M059J (cell line): ENCODE measurements at regions not wholly inside any gene's neighbourhood (a gene's known extent, or its start where the extent isn't known, plus 50 kb on each side); places are given as distances from the start of the nearest gene placed in this dataset.
A peak's percentile ranks its signal among the peaks of the same experiment; 100 is the strongest.

Experiments used
- DNase-seq: peaks from one replicate; pipeline ENCODE4 v3.0.0-alpha.2; 2012; ENCODE audit warnings: low read depth

GRCh38 chr2:8004250-8004681, 677.6 kb upstream of the ID2 start:
- peak; percentile 41 for DNase-seq

- no peak for DNase-seq
Observed at GRCh38 chr2:8006181-8006580, 675.7 kb upstream of the ID2 start.

- DNase-seq = no peak
Observed at GRCh38 chr2:8006626-8007025, 675.2 kb upstream of the ID2 start.

GRCh38 chr2:8009010-8009597, 672.8 kb upstream of the ID2 start:
- peak; percentile 16 for DNase-seq

GRCh38 chr2:8015848-8016600, 665.8 kb upstream of the ID2 start:
- no peak for DNase-seq

GRCh38 chr2:8016688-8017087, 665.2 kb upstream of the ID2 start:
- no peak for DNase-seq

- DNase-seq = no peak
Observed at GRCh38 chr2:8018956-8019355, 662.9 kb upstream of the ID2 start.

GRCh38 chr2:8019934-8020333, 661.9 kb upstream of the ID2 start:
- no peak for DNase-seq

GRCh38 chr2:8021921-8022320, 659.9 kb upstream of the ID2 start:
- no peak for DNase-seq

GRCh38 chr2:8022908-8023640, 658.8 kb upstream of the ID2 start:
- no peak for DNase-seq

- no peak for DNase-seq
Observed at GRCh38 chr2:8024506-8024905, 657.4 kb upstream of the ID2 start.

- DNase-seq = no peak
Observed at GRCh38 chr2:8026381-8026780, 655.5 kb upstream of the ID2 start.

- DNase-seq = no peak
Observed at GRCh38 chr2:8027387-8027786, 654.5 kb upstream of the ID2 start.

GRCh38 chr2:8028036-8028435, 653.8 kb upstream of the ID2 start:
- no peak for DNase-seq

GRCh38 chr2:8028436-8028835, 653.4 kb upstream of the ID2 start:
- DNase-seq = no peak

GRCh38 chr2:8028981-8029380, 652.9 kb upstream of the ID2 start:
- no peak for DNase-seq

- DNase-seq = no peak
Observed at GRCh38 chr2:8030573-8031303, 651.1 kb upstream of the ID2 start.

GRCh38 chr2:8031370-8031769, 650.5 kb upstream of the ID2 start:
- DNase-seq = no peak

GRCh38 chr2:8033546-8034096, 648.2 kb upstream of the ID2 start:
- DNase-seq = no peak

GRCh38 chr2:8036366-8036765, 645.5 kb upstream of the ID2 start:
- DNase-seq = no peak

GRCh38 chr2:8039732-8040131, 642.1 kb upstream of the ID2 start:
- DNase-seq = no peak

- no peak for DNase-seq
Observed at GRCh38 chr2:8043295-8043694, 638.6 kb upstream of the ID2 start.
